GM23338 (cell line): ENCODE measurements at regions not wholly inside any gene's neighbourhood (a gene's known extent, or its start where the extent isn't known, plus 50 kb on each side); places are given as distances from the start of the nearest gene placed in this dataset.

ENCODE experiments used
- ATAC-seq: fragments of 200-7000 bp; cut with Tn5 transposase; 3 replicates; pipeline ENCODE4 v1.9.1; 2020
- DNase-seq: peaks from one replicate; pipeline ENCODE4 v3.0.0-alpha.2; 2015; ENCODE audit warnings: low spot score
- H2AFZ ChIP-seq: fragments of 200-600 bp; sonication (generic); 2 replicates; pipeline ENCODE4 v1.8.0; 2016; ENCODE audit warnings: antibody characterized with exemption, mild to moderate bottlenecking, moderate library complexity
- H3F3A ChIP-seq: fragments of 200-600 bp; sonication (generic); replicated peaks from 2 replicates; pipeline ENCODE4 v1.8.0; 2017; ENCODE audit warnings: antibody characterized with exemption, mixed run types, low read depth
- H3K27ac ChIP-seq: fragments of 200-600 bp; sonication (generic); 2 replicates; pipeline ENCODE4 v1.6.1; 2016; ENCODE audit warnings: low read depth
- H3K27me3 ChIP-seq: fragments of 200-600 bp; sonication (generic); 2 replicates; pipeline ENCODE4 v1.8.0; 2016; ENCODE audit warnings: mild to moderate bottlenecking, mixed run types, moderate library complexity; ENCODE audit not compliant: insufficient read depth
- H3K36me3 ChIP-seq: fragments of 200-600 bp; sonication (generic); 2 replicates; pipeline ENCODE4 v1.8.0; 2016; ENCODE audit warnings: mild to moderate bottlenecking; ENCODE audit not compliant: insufficient read depth
- H3K4me1 ChIP-seq: fragments of 200-600 bp; sonication (generic); 2 replicates; pipeline ENCODE4 v1.8.0; 2016; ENCODE audit warnings: mild to moderate bottlenecking, moderate library complexity; ENCODE audit not compliant: insufficient read depth
- H3K4me2 ChIP-seq: fragments of 200-600 bp; sonication (generic); 2 replicates; pipeline ENCODE4 v1.7.1; 2017; ENCODE audit warnings: mixed run types
- H3K4me3 ChIP-seq: fragments of 200-600 bp; sonication (generic); 2 replicates; pipeline ENCODE4 v1.6.1; 2016; ENCODE audit warnings: mixed run types
- H3K79me2 ChIP-seq: fragments of 200-600 bp; sonication (generic); replicated peaks from 2 replicates; pipeline ENCODE4 v1.8.0; 2017; ENCODE audit warnings: mild to moderate bottlenecking; ENCODE audit not compliant: insufficient read depth
- H3K9me2 ChIP-seq: fragments of 200-600 bp; sonication (generic); 2 replicates; pipeline ENCODE4 v1.8.0; 2017; ENCODE audit not compliant: insufficient read depth
- H4K20me1 ChIP-seq: fragments of 200-600 bp; sonication (generic); replicated peaks from 2 replicates; pipeline ENCODE4 v1.8.0; 2017; ENCODE audit warnings: mild to moderate bottlenecking; ENCODE audit not compliant: insufficient read depth
- H3K27ac Mint-ChIP-seq: 2 replicates; pipeline ENCODE4 v1.8.0; 2020; ENCODE audit warnings: inconsistent platforms, mild to moderate bottlenecking, moderate library complexity, mixed read lengths
- H3K27me3 Mint-ChIP-seq: 3 replicates; pipeline ENCODE4 v1.8.0; 2022; ENCODE audit warnings: low read depth, mild to moderate bottlenecking, moderate library complexity, mixed read lengths, inconsistent platforms; ENCODE audit not compliant: insufficient read depth, poor library complexity
- H3K36me3 Mint-ChIP-seq: 3 replicates; pipeline ENCODE4 v1.8.0; 2021; ENCODE audit warnings: low read depth, mild to moderate bottlenecking, inconsistent platforms, moderate library complexity, mixed read lengths
- H3K4me1 Mint-ChIP-seq: 3 replicates; pipeline ENCODE4 v1.8.0; 2020; ENCODE audit warnings: mild to moderate bottlenecking, inconsistent platforms, mixed read lengths
- H3K4me3 Mint-ChIP-seq: 3 replicates; pipeline ENCODE4 v1.8.0; 2021; ENCODE audit warnings: moderate library complexity, mild to moderate bottlenecking, inconsistent platforms, mixed read lengths
- H3K9me3 Mint-ChIP-seq: 3 replicates; pipeline ENCODE4 v1.8.0; 2020; ENCODE audit warnings: moderate library complexity, mild to moderate bottlenecking, inconsistent platforms, mixed read lengths
- CREB1 ChIP-seq: fragments of 250-450 bp; sonication (Bioruptor Pico); IDR thresholded peaks from 2 replicates; pipeline ENCODE4 v1.5.0; 2020; ENCODE audit warnings: low read depth, mild to moderate bottlenecking, moderate library complexity
- CTCF ChIP-seq, 2 experiments: fragments of 200-600 bp in 1 of 2; sonication (generic) in 1 of 2; conservative IDR thresholded peaks; 2 replicates each; pipeline versions ENCODE4 v1.5.1 to v1.6.1; 2016 to 2017; ENCODE audit warnings: antibody characterized with exemption in 2 of 2, low read depth in 2 of 2, mild to moderate bottlenecking in 2 of 2, moderate library complexity in 1 of 2
- ETS1 ChIP-seq: IDR thresholded peaks from 2 replicates; pipeline ENCODE4 v1.6.1; 2016; ENCODE audit warnings: antibody characterized with exemption
- EZH2 ChIP-seq: fragments of 200-600 bp; sonication (generic); IDR thresholded peaks from one replicate; pipeline ENCODE4 v1.8.0; 2017; ENCODE audit warnings: antibody characterized with exemption, mild to moderate bottlenecking, low read depth; ENCODE audit not compliant: unreplicated experiment
- EZH2phosphoT487 ChIP-seq: fragments of 200-600 bp; sonication (generic); IDR thresholded peaks from one replicate; pipeline ENCODE4 v1.8.1; 2018; ENCODE audit warnings: antibody characterized with exemption; ENCODE audit not compliant: unreplicated experiment
- JUNB ChIP-seq: IDR thresholded peaks from one replicate; pipeline ENCODE4 v1.6.1; 2016; ENCODE audit warnings: antibody characterized with exemption; ENCODE audit not compliant: unreplicated experiment
- NANOG ChIP-seq: IDR thresholded peaks from 2 replicates; pipeline ENCODE4 v1.6.1; 2016; ENCODE audit warnings: antibody characterized with exemption, borderline replicate concordance
- POLR2AphosphoS5 ChIP-seq: IDR thresholded peaks from 2 replicates; pipeline ENCODE4 v1.6.1; 2016; ENCODE audit warnings: antibody characterized with exemption, low read depth
- REST ChIP-seq: IDR thresholded peaks from one replicate; pipeline ENCODE4 v1.6.1; 2018; ENCODE audit warnings: antibody characterized with exemption; ENCODE audit not compliant: unreplicated experiment
- STAT1 ChIP-seq: IDR thresholded peaks from one replicate; pipeline ENCODE4 v1.6.1; 2016; ENCODE audit warnings: antibody characterized with exemption; ENCODE audit not compliant: unreplicated experiment
- ZNF114 ChIP-seq: fragments of 250-450 bp; sonication (Bioruptor Pico); IDR thresholded peaks from 2 replicates; pipeline ENCODE4 v1.5.0; 2020; ENCODE audit warnings: mild to moderate bottlenecking, moderate library complexity
- ZNF331 ChIP-seq: fragments of 250-450 bp; sonication (Bioruptor Pico); IDR thresholded peaks from 2 replicates; pipeline ENCODE4 v1.5.0; 2020; ENCODE audit warnings: low read depth, mild to moderate bottlenecking, moderate library complexity
- TF ChIP-seq, protein P1 (sequence below): fragments of 250-450 bp; sonication (Bioruptor Pico); IDR thresholded peaks from 2 replicates; pipeline ENCODE4 v1.5.0; 2020; ENCODE audit warnings: mild to moderate bottlenecking, moderate library complexity

- Mint-ChIP-seq H3K36me3 (no peaks in the 10 kb centered on the region; the same call in 2 of the 3 replicates), H3K27me3 (peaks cover 10% of the 10 kb centered on the region), H3K9me3 (no peaks in the 10 kb centered on the region; the same call in 2 of the 3 replicates), H3K27ac (no peak overlapping the region), H3K4me3 (no peak overlapping the region), H3K4me1 (peaks cover 61% of the 10 kb centered on the region)
- H3K27ac ChIP-seq: no peak overlapping the region
- no peak overlapping the region for H3K4me3 ChIP-seq
- H2AFZ ChIP-seq: no peak overlapping the region
- no peaks in the 10 kb centered on the region for H3K36me3 ChIP-seq
- H3K9me2 ChIP-seq: no peaks in the 10 kb centered on the region
- H3K4me2 ChIP-seq: no peak overlapping the region
- H3F3A ChIP-seq: no peaks in the 10 kb centered on the region
- H3K27me3 ChIP-seq: no peaks in the 10 kb centered on the region
- H3K79me2 ChIP-seq: no peaks in the 10 kb centered on the region
- DNase-seq (no peak), ATAC-seq (no peak)
- H4K20me1 ChIP-seq: no peaks in the 10 kb centered on the region
- TF ChIP-seq EZH2phosphoT487 (no peak), STAT1 (no peak), ZNF331 (CRISPR knock-in tag) (no peak), ZNF114 (CRISPR knock-in tag) (no peak), ETS1 (no peak), CTCF (conservative IDR thresholded peaks at IDR 0.05; ENCODE audit: low read depth in 2 of 2) (no peak), POLR2AphosphoS5 (no peak), JUNB (no peak), NANOG (no peak), EZH2 (no peak), REST (no peak), CREB1 (CRISPR knock-in tag) (no peak)
- TF ChIP-seq, protein P1, sequence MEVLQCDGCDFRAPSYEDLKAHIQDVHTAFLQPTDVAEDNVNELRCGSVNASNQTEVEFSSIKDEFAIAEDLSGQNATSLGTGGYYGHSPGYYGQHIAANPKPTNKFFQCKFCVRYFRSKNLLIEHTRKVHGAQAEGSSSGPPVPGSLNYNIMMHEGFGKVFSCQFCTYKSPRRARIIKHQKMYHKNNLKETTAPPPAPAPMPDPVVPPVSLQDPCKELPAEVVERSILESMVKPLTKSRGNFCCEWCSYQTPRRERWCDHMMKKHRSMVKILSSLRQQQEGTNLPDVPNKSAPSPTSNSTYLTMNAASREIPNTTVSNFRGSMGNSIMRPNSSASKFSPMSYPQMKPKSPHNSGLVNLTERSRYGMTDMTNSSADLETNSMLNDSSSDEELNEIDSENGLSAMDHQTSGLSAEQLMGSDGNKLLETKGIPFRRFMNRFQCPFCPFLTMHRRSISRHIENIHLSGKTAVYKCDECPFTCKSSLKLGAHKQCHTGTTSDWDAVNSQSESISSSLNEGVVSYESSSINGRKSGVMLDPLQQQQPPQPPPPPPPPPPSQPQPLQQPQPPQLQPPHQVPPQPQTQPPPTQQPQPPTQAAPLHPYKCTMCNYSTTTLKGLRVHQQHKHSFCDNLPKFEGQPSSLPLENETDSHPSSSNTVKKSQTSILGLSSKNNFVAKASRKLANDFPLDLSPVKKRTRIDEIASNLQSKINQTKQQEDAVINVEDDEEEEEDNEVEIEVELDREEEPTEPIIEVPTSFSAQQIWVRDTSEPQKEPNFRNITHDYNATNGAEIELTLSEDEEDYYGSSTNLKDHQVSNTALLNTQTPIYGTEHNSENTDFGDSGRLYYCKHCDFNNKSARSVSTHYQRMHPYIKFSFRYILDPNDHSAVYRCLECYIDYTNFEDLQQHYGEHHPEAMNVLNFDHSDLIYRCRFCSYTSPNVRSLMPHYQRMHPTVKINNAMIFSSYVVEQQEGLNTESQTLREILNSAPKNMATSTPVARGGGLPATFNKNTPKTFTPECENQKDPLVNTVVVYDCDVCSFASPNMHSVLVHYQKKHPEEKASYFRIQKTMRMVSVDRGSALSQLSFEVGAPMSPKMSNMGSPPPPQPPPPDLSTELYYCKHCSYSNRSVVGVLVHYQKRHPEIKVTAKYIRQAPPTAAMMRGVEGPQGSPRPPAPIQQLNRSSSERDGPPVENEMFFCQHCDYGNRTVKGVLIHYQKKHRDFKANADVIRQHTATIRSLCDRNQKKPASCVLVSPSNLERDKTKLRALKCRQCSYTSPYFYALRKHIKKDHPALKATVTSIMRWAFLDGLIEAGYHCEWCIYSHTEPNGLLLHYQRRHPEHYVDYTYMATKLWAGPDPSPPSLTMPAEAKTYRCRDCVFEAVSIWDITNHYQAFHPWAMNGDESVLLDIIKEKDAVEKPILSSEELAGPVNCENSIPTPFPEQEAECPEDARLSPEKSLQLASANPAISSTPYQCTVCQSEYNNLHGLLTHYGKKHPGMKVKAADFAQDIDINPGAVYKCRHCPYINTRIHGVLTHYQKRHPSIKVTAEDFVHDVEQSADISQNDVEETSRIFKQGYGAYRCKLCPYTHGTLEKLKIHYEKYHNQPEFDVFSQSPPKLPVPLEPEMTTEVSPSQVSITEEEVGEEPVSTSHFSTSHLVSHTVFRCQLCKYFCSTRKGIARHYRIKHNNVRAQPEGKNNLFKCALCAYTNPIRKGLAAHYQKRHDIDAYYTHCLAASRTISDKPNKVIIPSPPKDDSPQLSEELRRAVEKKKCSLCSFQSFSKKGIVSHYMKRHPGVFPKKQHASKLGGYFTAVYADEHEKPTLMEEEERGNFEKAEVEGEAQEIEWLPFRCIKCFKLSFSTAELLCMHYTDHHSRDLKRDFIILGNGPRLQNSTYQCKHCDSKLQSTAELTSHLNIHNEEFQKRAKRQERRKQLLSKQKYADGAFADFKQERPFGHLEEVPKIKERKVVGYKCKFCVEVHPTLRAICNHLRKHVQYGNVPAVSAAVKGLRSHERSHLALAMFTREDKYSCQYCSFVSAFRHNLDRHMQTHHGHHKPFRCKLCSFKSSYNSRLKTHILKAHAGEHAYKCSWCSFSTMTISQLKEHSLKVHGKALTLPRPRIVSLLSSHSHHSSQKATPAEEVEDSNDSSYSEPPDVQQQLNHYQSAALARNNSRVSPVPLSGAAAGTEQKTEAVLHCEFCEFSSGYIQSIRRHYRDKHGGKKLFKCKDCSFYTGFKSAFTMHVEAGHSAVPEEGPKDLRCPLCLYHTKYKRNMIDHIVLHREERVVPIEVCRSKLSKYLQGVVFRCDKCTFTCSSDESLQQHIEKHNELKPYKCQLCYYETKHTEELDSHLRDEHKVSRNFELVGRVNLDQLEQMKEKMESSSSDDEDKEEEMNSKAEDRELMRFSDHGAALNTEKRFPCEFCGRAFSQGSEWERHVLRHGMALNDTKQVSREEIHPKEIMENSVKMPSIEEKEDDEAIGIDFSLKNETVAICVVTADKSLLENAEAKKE (CRISPR knock-in tag): no peak
- peaks cover 47% of the 10 kb centered on the region for H3K4me1 ChIP-seq
Measured at GRCh38 chr3:40999682-41000081, 199.6 kb upstream of the CTNNB1 start.
